ENCODE measurements at regions not wholly inside any gene's neighbourhood (a gene's known extent, or its start where the extent isn't known, plus 50 kb on each side); places are given as distances from the start of the nearest gene placed in this dataset.

- H3K27ac ChIP-seq (ENCODE audit: extremely low read depth, low read depth, low read length), result no peak overlapping the region
- TF ChIP-seq ELK4 (IDR thresholded peaks at IDR 0.05; ENCODE audit: borderline replicate concordance, low read depth, low read length), result no peak
- no peak for TF ChIP-seq GLIS2 (tag by site-specific recombination; IDR thresholded peaks at IDR 0.05)
- no peak for TF ChIP-seq SP2 (tag by site-specific recombination; IDR thresholded peaks at IDR 0.05)
- TF ChIP-seq ZNF140 (tag by site-specific recombination; IDR thresholded peaks at IDR 0.05), result no peak
- TF ChIP-seq ZNF266 (tag by site-specific recombination; IDR thresholded peaks at IDR 0.05; ENCODE audit: low read depth), result no peak
- TF ChIP-seq ZSCAN16 (tag by site-specific recombination; IDR thresholded peaks at IDR 0.05), result no peak
- TF ChIP-seq ZNF692 (tag by site-specific recombination; IDR thresholded peaks at IDR 0.05), result no peak
- TF ChIP-seq ZNF658 (tag by site-specific recombination; IDR thresholded peaks at IDR 0.05), result no peak
- TF ChIP-seq ZBTB49 (tag by site-specific recombination; IDR thresholded peaks at IDR 0.05; ENCODE audit: low read depth), result no peak
- no peak for TF ChIP-seq ZNF404 (tag by site-specific recombination; IDR thresholded peaks at IDR 0.05)
- no peak for TF ChIP-seq ZFP3 (tag by site-specific recombination; IDR thresholded peaks at IDR 0.05; ENCODE audit: low read depth)
- TF ChIP-seq SP7 (tag by site-specific recombination; IDR thresholded peaks at IDR 0.05), result no peak
- TF ChIP-seq ZNF639 (tag by site-specific recombination; IDR thresholded peaks at IDR 0.05), result no peak
- TF ChIP-seq HOXD13 (CRISPR knock-in tag; IDR thresholded peaks at IDR 0.05; ENCODE audit: borderline replicate concordance), result no peak
- TF ChIP-seq KLF1 (tag by site-specific recombination; IDR thresholded peaks at IDR 0.05), result no peak
- TF ChIP-seq ATF2 (tag by site-specific recombination; IDR thresholded peaks at IDR 0.05; ENCODE audit: low read depth), result no peak
- POLR2A ChIA-PET, result no interaction called here
- no peaks in the 10 kb centered on the region for H3K4me1 ChIP-seq (ENCODE audit: control insufficient read depth, insufficient read depth, low read length)
- no peaks in the 10 kb centered on the region for H3K9me3 ChIP-seq (ENCODE audit: control insufficient read depth, insufficient read depth, low read depth, low read length)
- H3K36me3 ChIP-seq (ENCODE audit: control insufficient read depth in 2 of 2, insufficient read depth in 1 of 2, low read length in 2 of 2), result no peaks in the 10 kb centered on the region
- no peak overlapping the region for H3K4me3 ChIP-seq (ENCODE audit: low read depth, low read length)
- CTCF ChIA-PET, result no interaction called here
These were observed 842.7 kb downstream of the EFNB2 start for GRCh38 chr13:105692769-105693168.

- ChIA-PET CTCF (interaction anchor here (0.7 kb wide), 1 partner anchor 86 kb away, joined by 3 read pairs; no protein-coding TSS in a partner anchor), POLR2A (no interaction called here)
- Histone ChIP-seq H3K9me3 (ENCODE audit: control insufficient read depth, insufficient read depth, low read depth, low read length) (no peaks in the 10 kb centered on the region), H3K36me3 (ENCODE audit: control insufficient read depth in 2 of 2, insufficient read depth in 1 of 2, low read length in 2 of 2) (no peaks in the 10 kb centered on the region; a peak in 1 of 3 replicates), H3K4me1 (ENCODE audit: control insufficient read depth, insufficient read depth, low read length) (no peaks in the 10 kb centered on the region), H3K27ac (ENCODE audit: extremely low read depth, low read depth, low read length) (no peak overlapping the region), H3K4me3 (ENCODE audit: low read depth, low read length) (no peak overlapping the region)
- no peak for TF ChIP-seq TCF7L2 (IDR thresholded peaks at IDR 0.05; ENCODE audit: borderline replicate concordance, low read depth, low read length)
These were observed 851.2 kb downstream of the EFNB2 start for GRCh38 chr13:105684216-105684615.
